Astrocyte of the hippocampus (primary cell): ENCODE measurements at regions not wholly inside any gene's neighbourhood (a gene's known extent, or its start where the extent isn't known, plus 50 kb on each side); places are given as distances from the start of the nearest gene placed in this dataset.
"Not testable (repeated sequence)": the region's sequence is repeated elsewhere in the genome, so short reads cannot be mapped to it uniquely, and the experiment has no call there.

Source experiments
- DNase-seq: peaks from one replicate; pipeline ENCODE4 v3.0.0; 2011; ENCODE audit warnings: low read depth, low spot score

DNA sequence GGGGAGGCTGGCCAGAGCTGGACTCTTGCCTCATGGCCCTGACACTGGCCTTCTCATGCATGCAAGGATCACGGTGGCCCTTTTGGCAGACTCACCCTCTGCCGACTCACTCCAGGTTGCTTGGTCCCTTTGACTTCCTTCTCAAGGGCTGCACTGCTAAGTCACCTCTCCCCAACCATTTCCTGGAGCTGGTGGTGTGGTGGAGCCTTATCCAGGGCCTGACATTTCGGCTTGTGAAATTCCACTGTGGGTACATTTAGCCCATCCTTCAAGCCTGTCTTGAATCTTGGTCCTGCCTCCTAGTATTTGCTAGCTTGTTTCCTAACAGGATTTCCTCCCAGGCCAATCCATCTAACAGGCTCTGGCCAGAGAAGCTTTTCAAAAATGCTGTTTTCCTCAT is 52.6 kb upstream of the JUN start:
- DNase-seq = no peak

DNA sequence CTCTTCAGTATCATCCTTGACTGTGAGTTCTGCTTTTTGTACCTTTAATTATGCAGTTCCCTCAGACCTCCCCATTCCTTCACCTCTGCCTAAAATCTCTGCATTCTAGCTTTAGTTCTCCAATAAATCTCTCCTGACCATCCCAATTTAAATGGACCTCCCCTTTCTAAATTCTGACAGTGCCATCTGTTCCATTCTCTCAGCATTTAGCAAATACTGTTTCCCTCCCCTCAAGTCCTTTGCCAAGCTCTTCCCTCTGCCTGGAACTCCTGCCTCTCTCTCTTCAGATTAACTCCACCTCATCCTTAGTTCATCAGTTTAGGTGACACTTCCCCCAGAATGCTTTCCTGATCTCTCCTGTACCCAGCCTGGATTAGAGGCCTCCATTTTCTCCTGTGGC is 54.0 kb upstream of the JUN start:
- DNase-seq = no peak

DNA sequence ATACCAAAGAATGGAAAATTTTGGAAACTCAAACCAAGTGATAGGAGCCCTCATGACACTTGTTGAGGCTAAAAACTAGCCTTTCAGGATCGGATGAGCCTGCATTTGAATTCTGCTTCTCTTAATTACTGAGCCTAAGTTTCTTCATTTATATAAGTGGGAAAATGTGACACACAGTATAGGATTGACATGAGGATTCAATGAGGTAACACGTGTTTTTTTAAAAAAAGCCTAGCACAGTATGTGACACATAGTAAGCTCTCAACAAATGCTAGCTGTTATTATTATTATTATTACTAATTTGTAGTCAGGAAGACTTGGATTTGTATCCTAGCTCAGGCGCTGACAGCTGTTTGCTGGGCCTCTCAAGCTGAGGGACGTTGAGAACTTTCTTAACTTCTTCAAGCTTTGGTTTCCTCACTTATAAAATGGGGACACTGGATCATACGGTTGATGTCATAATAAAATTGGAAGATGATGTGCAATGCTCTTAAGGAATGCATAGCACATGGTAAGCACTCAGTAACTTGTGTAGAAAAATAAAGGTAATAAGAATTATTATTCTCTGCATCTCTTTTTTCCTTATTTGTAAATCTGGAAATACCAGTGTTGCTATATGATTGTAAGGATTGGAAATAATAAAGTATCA is 55.4 kb upstream of the JUN start:
- DNase-seq = no peak

DNA sequence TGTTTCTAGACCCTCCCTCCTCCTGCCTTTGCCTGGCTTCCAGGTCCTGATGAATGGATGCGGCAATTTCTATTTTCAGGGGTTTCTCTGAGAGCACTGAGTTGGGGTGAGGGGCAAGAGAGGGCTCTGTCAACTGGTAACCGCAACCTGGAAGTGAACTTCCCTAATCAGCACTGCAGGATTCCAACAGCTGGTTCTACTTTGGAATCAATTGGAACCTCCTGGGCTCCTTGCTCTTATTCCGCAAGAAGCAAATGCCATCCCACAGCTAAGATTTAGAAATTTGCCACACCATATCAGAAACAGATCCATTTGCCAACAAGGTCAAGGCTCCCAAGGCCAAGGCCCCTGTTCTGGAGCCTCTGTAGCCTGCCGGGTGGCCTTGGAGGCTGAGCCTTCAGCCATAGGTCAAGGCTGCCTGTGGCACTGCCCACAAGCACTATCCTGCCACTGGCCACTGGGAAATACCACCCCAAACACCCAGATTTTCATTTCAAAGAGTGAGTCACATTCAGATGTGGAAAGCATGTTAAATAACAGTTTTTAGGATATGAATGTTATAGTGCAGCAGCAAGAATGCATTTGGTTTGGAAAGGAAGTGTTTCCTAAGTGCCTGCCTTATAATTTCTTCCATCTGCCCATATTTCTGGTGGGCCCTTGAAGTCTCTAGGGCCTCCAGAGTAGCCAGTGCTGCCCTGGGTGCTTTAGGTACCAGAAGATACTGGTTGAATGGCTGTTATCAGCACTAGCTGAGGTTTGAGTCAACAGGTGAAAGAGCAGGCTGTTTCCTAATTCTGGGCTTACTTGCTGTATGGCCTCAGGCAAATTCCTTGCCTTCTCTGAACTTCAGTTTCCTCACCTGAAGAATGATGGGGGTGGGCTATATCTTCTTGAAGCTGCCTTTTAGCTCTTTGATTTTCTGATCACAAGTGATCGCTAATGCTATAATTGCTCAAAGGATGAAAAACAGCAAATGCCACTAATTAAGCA is 56.3 kb upstream of the JUN start:
- no peak for DNase-seq

DNA sequence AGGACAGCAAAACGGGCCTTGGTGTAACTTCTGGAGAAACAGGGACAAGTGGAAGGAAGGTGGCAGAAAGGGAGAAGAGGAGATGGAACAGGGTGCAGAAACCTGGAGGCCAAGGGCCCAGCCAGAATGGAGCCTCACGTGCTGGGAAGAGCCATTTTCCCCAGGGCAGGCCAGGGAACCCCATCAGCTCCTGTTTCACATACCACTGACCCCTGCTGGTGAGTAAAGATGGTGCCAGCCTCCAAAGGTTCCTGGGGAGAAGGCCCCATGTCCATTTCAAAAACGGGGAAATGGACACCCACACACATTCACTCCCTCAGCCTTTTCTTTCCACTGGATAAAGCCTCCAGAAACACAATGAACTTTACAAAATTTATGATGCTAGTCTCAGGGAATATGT is 57.6 kb upstream of the JUN start:
- no peak for DNase-seq

DNA sequence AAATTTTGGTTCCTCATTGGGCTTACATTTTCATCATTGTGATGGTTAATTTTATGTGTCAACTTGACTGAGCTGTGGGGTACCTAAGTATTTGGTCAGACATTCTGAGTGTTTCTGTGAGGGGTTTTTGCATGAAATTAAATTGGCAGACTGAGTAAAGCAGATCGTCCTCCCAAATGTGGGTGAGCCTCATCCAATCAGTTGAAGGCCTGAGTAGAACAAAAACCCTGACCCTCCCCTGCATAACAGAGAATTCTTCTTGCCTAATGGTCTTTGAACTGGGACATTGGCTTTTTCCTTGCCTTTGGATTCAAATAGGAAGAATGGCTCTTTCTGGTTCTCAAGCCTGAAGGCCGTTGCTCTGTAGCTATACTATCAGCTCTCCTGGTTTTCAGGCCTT is 59.1 kb upstream of the JUN start:
- no peak for DNase-seq

DNA sequence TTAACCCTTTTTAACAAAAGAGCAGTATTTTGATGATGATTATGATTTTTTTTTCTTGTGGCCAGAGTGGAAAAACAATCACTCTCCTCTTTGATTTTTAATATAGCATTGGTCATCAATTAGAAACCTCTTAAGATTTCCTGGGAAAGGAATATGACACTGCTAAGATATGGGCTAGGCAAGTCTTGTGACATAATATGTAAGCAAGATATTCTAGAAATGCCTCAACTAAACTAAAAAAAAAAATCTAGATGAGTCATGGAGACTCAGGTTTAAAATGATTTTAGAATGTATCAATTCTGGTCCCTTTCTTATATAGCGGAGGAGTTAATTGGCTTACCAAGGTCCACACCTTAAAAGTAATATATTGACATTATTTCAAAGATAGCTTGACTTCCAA is 60.3 kb upstream of the JUN start:
- DNase-seq = no peak

DNA sequence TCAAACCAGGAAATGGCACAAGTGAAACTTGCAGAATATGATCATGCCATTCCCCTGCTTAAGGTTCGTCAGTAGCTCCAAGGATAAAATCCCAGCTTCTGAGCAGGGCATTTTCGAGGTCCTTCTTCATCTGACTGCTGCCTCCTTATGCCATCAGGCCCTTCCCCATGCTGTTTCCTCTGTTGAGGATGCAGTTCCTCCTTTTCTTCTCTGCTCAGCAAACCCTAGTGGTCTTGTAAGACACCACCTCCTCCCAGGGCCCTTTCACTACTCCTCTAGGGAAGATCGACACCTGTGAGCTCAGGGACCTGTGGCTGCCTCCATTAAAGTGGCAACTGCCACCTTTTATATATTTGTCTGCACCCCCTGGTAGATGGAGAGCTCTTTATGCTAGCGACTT is 62.1 kb upstream of the JUN start:
- no peak for DNase-seq

DNA sequence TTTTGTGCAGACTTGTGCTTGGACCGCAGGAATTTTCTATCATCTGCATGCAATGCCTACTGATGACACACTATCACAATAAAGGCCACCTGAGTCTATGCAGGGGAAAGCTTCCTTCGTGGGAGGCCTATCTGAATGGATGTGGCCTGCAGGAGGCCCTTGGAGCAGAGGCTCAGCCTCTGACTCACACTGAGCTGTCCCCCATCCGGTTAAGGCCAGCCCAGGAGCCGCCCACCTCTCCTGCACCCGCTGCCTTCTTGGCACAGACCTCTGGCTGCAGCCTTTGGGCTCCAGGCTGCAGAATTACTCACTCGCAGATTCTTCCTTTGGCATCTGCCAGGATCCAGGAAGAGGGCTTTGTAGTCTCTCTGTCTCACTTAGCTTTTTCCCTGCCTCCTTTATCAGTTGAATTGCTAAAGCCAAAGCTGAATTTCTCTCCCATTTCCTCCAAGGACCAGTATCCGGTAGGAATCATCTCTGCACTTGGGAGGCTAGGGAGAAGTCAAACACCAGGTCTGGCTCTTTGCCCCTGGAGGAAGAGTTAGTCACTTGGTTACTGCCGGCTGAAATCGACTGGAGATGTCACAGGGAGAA is 65.1 kb upstream of the JUN start:
- peak; percentile 96 for DNase-seq

DNA sequence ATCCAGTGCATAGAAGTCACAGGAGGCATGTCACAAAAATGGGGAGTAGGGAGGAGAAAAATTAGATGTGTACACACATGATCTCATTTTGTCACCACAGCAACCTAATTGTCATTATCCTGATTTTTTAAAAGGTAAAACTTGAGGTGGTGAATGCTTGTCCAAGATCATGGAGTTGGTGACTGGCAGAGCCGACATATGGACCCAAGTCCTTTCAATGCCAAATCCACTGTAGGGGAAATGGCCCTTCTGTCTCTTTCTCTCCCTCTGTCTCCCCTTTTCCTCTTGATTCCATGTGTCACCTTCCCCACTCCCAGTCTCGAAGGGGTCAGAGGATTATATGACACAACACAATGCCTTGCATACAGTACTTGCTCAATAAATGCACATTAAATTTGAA is 65.7 kb upstream of the JUN start:
- DNase-seq = no peak

DNA sequence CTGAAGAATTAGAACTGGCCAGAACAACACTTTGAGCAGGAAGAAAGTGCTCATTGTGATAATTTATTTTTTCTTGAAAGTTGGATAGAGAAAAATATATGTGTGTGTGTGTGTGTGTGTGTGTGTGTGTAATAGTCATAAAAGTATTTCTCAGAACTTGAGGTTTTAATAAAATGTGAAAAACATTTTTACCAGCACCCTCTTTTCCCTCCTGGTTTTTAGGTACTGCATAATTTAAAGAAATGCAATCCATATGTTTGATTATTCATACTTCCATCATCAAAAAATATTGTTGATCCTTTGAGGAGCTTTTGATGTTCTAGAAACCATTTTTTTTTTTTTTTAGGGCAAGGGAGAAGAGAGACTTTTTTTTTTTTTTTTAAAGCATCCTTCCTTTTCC is 66.8 kb upstream of the JUN start:
- DNase-seq = no peak

DNA sequence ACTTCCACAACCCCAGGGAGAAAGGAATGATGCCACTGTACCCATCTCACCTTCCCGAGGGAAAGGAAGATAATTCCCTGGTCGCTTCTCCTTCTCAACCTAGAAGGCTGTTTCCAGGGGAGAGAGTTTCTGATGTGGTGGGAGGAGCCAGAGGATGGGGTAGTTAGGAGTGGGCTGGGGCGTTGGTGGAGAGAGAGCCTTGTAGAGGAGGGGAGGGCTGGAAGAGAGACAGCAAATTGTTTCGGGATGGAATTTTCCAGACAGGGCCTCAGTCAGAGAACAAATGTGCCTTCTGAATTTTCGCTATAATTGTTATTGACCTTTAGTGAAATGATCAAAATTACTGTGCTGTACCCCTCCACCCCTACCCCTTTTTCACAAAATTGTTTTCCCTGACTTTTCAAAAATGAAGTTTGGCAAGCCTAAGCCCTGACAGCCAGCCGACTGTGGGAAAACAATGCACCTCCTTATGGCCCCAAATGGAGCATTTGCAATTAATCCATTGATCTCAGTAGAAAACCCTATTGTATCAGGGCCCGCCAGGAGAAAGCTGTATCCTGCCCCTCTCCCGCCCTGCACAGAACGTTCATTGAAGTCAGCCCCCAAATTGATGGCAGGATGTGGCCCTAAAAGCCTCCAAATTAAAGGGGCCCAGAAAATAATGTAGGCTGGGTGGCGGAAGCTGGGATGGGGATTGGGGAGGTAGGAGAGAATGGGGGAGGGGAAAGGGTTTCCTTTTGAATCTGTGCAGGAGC is 69.1 kb upstream of the JUN start:
- DNase-seq = no peak

DNA sequence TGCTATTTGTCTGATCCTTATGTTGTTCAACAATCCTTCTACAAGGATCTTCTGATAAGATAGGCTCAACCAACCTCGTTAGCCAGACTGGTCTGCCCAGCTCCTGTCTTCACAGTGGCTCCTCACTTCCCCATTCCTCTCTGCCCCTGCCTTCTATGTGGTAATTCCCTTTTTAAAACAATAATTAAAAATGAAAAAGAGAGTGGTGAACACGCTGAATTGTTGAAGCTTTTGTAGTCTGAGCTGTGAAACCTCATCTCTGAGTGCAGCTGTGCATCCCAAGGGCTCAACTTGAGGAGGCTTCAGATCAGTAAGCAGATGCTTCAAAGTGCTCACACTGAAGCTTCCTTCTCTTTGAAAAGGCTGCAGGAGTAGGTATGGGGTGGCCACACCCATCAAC is 70.7 kb upstream of the JUN start:
- DNase-seq = no peak

DNA sequence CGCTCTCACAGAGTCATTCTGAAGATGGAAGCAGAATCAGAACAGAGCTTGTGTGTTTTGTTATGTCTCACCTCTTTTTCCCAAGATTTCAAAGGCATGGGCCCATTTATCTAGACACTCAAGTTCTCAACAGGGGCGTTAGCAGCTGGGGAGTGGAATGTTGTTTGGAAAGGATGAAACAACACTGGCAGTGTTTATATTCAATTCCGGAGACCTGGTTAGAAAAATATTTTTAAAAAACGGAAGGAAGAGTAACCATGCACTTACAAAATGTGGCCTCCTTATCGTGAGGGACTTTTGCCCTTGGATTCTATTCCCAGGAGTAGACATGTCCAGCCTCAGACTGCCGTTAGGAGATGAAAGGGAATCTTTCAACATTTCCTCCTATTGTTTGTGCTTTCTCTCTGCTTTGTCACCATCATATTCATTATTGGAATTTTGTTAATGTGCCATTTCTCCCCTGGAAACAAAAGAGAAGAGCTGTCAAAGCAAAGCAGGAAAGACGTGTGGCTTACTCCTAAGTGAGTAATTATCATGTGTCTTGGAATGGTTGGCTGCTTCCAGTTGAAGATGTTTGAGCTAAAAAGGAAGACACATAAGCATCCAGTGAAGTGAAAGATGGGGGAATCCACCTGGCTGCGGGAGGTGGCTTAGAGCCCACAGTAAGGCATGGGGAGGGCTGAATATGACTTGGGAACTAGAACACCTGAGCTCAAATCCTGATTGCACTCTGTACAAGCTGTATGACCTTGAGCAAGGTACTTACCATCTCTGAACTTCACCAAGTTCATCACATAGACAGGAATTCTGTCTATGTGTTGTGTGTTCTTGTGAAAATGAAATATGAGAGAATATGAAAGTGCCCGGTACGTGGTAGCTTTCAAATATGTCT is 71.7 kb upstream of the JUN start:
- no peak for DNase-seq

DNA sequence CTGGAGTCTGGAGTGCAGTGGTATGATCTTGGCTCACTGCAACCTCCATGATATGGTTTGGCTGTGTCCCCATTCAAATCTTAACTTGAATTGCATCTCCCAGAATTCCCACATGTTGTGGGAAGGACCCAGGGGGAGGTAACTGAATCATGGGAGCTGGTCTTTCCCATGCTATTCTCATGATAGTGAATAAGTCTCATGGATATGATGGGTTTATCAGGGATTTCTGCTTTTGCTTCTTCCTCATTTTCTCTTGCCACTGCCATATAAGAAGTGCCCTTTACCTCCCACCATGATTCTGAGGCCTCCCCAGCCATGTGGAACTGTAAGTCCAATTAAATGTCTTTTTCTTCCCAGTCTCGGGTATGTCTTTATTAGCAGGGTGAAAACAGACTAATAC is 72.4 kb upstream of the JUN start:
- not testable (repeated sequence) for DNase-seq

DNA sequence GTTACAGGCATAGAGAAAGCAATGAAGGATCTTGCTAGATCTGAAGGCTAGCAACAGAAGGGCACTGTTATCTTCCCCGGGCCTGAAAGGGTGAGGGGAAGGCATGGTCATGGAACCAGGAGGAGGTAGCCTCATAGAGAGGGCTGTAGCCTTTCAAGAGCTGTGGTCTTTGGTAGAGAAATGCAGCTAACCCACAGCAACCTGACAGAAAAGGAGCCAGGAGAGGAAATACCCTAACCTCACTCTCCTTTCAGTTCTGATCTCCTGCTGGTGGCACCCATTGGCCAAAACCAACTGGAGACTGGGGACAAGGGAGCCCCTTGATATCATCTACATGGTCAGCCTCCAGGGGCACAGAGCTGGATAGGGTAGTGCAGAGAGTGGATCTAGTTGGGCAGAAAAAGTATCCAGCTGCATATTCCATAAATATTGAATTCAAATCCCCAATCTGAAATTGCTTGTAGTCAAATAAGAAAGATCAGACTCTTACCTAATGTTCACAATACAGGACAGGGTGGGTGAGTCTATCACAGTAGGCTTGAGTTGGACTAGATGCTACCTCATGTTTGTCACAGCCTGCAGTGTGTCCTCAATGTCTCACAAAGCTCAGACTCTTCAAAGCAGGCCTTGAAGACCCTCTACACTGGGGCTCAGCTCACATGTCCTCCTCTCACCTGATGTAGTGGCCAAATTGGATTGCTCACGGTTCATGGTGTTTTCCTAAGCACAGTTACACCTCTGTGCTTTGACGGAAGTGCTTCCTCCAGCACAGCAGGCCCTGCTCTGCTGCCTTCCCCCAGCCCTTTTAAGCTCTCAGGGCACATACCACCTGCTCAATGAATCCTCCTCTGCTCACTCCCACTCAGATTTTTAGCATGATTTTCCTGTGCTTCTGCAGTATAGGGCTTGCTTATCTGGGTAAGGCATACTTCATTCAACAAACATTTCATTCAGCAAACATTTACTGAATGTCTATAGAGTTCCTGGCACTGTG is 74.1 kb upstream of the JUN start:
- DNase-seq = peak; percentile 40

DNA sequence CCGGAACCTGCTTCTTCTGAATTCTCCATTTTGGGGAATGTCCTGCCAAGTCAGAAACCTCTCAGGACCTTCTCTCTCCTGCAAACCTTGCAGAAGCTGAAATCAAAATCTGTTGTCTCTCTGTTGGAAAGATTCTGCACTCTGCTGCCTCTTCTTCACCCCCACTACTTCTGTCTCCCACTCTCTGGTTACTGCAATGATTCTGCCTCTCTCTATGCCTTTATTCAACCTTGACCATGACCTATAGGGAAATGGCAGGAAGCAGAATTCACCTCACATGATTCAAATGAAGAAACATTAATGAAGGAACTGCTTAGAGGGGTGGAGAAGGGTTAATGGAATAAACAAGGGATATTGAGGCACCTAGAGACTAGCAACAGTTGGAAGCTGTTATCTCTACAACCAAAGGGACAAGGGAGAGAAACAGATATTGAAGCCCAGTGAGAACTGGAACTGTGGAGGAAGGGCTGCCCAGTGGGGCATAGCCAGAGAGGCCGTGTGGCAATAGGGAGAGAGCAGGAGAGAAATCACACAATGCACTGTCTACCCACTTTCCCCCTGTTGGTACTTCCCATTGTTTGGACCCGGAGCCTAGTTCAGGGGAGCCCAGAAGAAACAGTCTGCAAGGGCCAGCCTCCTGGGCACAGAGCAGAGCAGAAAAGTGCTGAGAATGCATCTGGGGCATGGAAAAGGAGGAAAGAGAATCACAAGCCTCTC is 76.1 kb upstream of the JUN start:
- no peak for DNase-seq

DNA sequence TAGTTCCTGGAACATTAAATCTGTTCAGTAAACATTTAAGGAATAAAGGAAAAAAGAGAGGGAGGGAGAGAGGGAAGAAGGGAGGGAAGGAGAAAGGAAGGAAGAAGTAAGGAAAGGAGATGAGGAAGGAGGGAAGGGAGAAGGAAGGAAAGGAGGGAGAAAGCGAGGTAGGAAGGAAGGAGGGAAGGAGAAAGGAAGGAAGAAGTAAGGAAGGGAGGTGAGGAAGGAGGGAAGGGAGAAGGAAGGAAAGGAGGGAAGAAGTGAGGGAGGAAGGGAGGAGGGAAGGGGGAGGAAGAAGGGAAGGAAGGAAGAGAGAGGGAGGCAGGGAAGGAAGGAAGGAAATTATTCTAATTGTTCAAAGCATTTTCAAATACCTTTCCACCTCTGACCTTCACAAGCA is 77.2 kb upstream of the JUN start:
- DNase-seq = no peak

DNA sequence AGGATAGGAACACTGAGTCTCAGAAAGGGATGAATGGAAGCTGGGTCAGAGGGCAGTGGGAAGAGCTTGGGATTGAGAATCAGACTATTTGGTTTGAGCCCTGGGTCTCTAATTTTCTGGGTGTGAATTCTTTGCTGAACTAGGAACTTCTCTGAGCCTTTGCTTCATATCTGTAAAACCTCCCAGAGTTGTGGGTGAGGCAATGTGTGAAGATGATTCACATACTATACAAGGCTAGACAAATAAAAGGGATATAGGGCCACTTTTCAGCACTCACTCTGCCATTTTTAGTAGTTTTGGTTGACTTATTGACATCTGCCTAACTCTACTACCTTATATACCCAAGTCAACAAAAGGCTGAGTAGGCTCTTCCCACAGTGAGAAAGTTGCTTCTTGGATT is 77.7 kb upstream of the JUN start:
- DNase-seq = no peak
